GM12891 (cell line): ENCODE measurements at regions not wholly inside any gene's neighbourhood (a gene's known extent, or its start where the extent isn't known, plus 50 kb on each side); places are given as distances from the start of the nearest gene placed in this dataset.

Experiments
- POLR2A ChIP-seq: IDR thresholded peaks from 2 replicates; pipeline ENCODE4 v1.6.1; 2011; ENCODE audit warnings: low read depth, low read length, control low read depth
- TAF1 ChIP-seq: IDR thresholded peaks from 2 replicates; pipeline ENCODE4 v1.6.1; 2011; ENCODE audit warnings: low read depth, low read length, control low read depth

- TF ChIP-seq POLR2A: no peak
- no peak for TF ChIP-seq TAF1
Observed at GRCh38 chr3:168497741-168498140, 402.0 kb upstream of the GOLIM4 start.
